GM19395 (cell line): ENCODE measurements at regions not wholly inside any gene's neighbourhood (a gene's known extent, or its start where the extent isn't known, plus 50 kb on each side); places are given as distances from the start of the nearest gene placed in this dataset.

ENCODE experiments used
- ATAC-seq: cut with Tn5 transposase; IDR thresholded peaks from one replicate; pipeline ENCODE4 v1.9.1; 2021; ENCODE audit warnings: mild to moderate bottlenecking, moderate library complexity; ENCODE audit not compliant: unreplicated experiment

- ATAC-seq: no peak
These were observed 363.0 kb downstream of the FAT4 start for GRCh38 chr4:125677665-125678307.

- ATAC-seq: no peak
These were observed 365.2 kb downstream of the FAT4 start for GRCh38 chr4:125679989-125680388.

DNA sequence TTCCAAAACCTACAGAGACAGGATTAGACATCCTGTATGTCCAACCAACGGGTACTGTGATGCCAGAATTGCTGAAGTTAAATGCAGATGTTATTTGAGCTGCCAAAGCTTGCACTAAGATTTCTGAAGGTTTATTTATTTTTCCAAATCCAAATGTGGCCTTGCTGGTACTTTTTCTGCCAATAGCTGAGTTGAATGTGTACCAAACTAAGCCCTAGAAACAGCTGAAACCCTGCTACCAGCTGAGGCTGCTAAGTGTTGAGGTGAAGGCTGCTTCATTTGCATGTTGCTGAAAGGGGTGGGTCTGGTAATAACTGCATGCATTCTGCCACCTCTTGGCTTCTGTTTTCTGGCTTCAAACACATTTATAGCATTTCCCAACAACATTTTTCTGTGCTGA, 366.5 kb downstream of the FAT4 start:
- no peak for ATAC-seq

DNA sequence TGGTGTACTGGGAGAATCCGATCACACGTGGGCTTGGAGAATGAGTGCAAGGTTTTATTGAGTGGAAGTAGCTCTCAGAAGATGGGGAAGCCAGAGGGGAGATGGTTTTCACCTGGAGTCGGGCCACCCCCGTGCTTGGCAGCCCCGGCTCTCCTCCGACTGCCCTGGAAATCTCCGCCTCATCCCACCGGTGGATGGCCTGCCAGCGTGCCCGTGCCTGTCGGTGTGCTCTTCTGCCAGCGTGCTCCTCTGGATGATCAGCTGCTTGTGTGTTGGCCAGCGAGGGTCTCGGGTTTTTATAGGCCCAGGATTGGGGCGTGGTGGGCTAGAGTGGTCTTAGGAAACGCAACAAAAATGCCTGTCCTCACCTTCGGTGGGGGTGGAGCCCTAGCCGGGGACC, 368.0 kb downstream of the FAT4 start:
- no peak for ATAC-seq

GRCh38 chr4:125688841-125689240, 374.1 kb downstream of the FAT4 start:
- no peak for ATAC-seq

DNA sequence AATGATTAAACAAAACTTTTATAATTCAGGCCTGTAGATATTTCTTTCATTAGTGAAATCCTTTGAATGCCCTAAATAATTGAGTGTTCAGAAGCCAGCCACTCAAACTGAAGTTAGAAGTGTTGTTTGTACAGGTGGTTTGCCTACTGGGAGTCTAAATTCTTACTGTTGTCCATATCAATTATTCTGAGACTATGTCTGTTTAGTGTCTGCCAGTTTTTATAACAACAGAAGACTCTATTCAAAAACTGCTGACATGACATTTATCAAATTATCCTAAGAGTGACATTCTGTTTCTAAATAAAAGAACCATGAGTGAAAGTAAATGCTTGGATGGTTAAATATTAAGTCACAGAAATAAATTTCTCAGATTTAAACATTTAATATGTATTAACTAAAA, 375.1 kb downstream of the FAT4 start:
- ATAC-seq: no peak

GRCh38 chr4:125693228-125693627, 378.5 kb downstream of the FAT4 start:
- no peak for ATAC-seq

DNA sequence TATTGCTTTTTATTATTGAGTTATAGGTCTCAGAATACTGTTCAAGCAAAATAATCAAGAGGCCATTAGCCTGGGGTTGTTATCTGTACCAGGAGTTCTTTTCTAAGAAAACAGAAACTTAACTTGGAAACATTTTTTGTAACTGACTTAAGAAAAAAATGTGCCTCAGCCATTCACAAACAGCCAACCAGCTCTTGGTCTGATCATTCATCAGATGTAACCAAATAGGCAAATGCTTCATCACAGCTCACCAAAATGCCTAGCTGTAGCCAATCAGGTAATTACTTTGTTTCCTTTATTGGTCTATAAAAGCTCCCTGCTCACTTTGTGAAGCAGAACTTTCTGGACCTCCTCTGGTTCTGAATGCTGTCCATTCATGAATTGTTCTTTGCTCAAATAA, 387.7 kb downstream of the FAT4 start:
- ATAC-seq: no peak

- ATAC-seq: no peak
These were observed 388.7 kb downstream of the FAT4 start for GRCh38 chr4:125703443-125703842.

- ATAC-seq: no peak
These were observed 390.0 kb downstream of the FAT4 start for GRCh38 chr4:125704726-125705125.

DNA sequence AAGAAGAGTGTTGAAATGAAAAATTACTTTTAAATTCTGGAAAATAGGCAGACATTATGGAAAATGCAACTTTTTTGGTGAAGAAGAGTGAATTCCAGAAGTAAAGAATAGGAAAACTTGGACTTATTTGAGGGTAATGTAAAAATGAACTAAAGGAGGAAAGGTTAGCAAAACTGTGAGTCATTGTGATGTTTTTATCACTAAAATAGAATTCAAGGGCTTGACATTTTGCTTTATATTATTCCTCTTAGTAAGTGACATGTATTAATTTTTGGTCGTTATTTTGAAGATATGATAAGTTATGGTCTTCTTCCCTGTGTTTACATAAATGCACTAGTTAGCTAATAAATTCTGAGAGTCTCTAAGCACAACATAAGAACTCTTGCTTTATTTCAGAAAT, 390.9 kb downstream of the FAT4 start:
- no peak for ATAC-seq

DNA sequence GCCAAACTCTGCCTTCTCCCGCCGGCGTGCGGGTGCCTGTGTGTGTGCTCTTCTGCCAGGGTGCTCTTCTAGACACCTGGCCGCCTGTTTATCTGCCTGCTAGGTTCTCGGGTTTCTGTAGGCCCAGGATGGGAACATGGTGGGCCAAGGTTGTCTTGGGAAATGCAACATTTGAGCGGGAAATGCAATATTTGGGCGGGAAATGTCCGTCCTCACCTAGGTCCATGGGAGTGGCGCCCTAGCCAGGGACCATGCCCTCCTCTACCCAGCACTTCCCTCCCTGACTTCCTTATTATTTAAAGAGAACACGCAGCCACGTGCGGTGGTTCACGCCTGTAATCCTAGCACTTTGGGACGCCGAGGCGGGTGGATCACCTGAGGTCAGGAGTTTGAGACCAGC, 392.6 kb downstream of the FAT4 start:
- ATAC-seq: no peak

GRCh38 chr4:125710766-125711165, 396.0 kb downstream of the FAT4 start:
- no peak for ATAC-seq

GRCh38 chr4:125714049-125714448, 399.3 kb downstream of the FAT4 start:
- ATAC-seq: no peak

- no peak for ATAC-seq
These were observed 400.1 kb downstream of the FAT4 start for GRCh38 chr4:125714845-125715244.

GRCh38 chr4:125719987-125720386, 405.2 kb downstream of the FAT4 start:
- no peak for ATAC-seq

GRCh38 chr4:125722009-125722408, 407.3 kb downstream of the FAT4 start:
- no peak for ATAC-seq

GRCh38 chr4:125725957-125726525, 411.3 kb downstream of the FAT4 start:
- no peak for ATAC-seq

DNA sequence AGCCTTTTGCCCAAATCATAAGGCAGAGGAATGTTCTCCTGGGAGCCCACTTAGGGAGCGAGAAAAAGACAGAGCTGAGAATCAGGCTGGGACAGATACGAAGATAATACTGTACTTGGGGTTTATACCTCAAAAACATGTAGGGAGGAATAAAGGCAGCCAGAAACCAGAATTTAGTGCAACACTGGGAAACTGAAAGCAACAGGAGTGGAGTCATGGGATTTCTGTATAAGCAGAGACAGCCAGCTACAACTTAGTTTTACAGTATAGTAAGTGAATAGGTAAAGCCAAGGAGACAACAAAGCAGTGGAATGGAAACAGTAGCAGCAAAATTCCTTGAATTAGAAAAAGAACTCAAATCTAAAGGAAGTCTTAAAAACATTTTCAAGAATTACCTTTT, 413.2 kb downstream of the FAT4 start:
- no peak for ATAC-seq

- no peak for ATAC-seq
These were observed 413.8 kb downstream of the FAT4 start for GRCh38 chr4:125728568-125728967.

DNA sequence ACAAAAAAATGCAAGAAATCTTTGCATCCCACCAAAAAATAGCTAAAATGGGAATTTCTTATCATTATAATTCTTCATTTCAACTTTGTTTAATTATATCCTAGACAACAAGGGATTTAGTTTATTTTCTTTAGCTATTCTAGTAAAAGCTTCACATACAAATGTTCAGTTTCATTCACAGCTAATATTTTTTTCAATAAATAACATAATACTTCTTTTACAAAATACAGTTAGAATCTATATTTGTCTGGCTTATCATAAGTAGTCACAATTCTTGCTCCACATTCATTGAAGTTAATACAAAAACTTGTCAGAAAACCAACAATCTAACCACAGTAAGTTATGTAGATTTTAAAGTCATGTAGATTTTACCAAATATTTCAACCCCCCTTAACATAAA, 414.4 kb downstream of the FAT4 start:
- no peak for ATAC-seq

- no peak for ATAC-seq
These were observed 417.9 kb downstream of the FAT4 start for GRCh38 chr4:125732632-125733031.

GRCh38 chr4:125734504-125734903, 419.7 kb downstream of the FAT4 start:
- no peak for ATAC-seq
